Body of pancreas (tissue), 4 donors: ENCODE measurements at regions not wholly inside any gene's neighbourhood (a gene's known extent, or its start where the extent isn't known, plus 50 kb on each side); places are given as distances from the start of the nearest gene placed in this dataset.
A peak's percentile ranks its signal among the peaks of the same experiment; 100 is the strongest.

Source experiments
- ATAC-seq: fragments of 150-250 bp; one replicate; pipeline ENCODE4 v1.9.1; 2016
- DNase-seq, 4 donors: peaks; one replicate each; pipeline ENCODE4 v3.0.0-alpha.2; 2019
- H3K27ac ChIP-seq, 4 donors: fragments of 200-600 bp; sonication (generic); 1 replicate in 3 of 4; 2 replicates in 1 of 4; pipeline versions ENCODE4 v1.5.1 to v1.6.1; 2016 to 2019; ENCODE audit warnings: mild to moderate bottlenecking in 1 of 4, mixed read lengths in 1 of 4, moderate library complexity in 1 of 4
- H3K27me3 ChIP-seq, 2 donors: fragments of 200-600 bp; sonication (generic); one replicate each; pipeline ENCODE4 v1.6.0; 2016; ENCODE audit warnings: mild to moderate bottlenecking in 1 of 2
- H3K36me3 ChIP-seq, 2 donors: fragments of 200-600 bp; sonication (generic); replicated peaks in 1 of 2; 2 replicates each; pipeline ENCODE4 v1.5.1; 2016; ENCODE audit warnings: low read depth in 2 of 2; ENCODE audit not compliant: insufficient read depth in 1 of 2
- H3K4me1 ChIP-seq: fragments of 200-600 bp; sonication (generic); one replicate; pipeline ENCODE4 v1.6.0; 2016
- H3K4me3 ChIP-seq, 2 donors: fragments of 200-600 bp; sonication (generic); 1 replicate in 1 of 2; 2 replicates in 1 of 2; pipeline ENCODE4 v1.5.1; 2016 to 2019
- H3K9me3 ChIP-seq, 3 donors: fragments of 200-600 bp; sonication (generic); 1 replicate in 2 of 3; 2 replicates in 1 of 3; pipeline ENCODE4 v1.5.1; 2016
- POLR2A ChIP-seq, 3 donors: fragments of 450-650 bp; IDR thresholded peaks; one replicate each; pipeline ENCODE4 v1.6.1; 2016; ENCODE audit warnings: antibody characterized with exemption in 3 of 3, mild to moderate bottlenecking in 2 of 3
- WGBS, 2 donors: methylation state at CpG; one replicate each; pipeline ENCODE4 v1.1.5; 2017; 5-methylcytosine and 5-hydroxymethylcytosine counted together
- intact Hi-C: fragments of 100-400 bp; cut with DNase I; formaldehyde crosslinking; loops from one replicate; pipeline ENCODE4 v1.15.1; 2023
- TF ChIP-seq, protein P1 (sequence below), 7 experiments: fragments of 450-650 bp in 4 of 7; fragments of 200-600 bp in 3 of 7; sonication (generic) in 3 of 7; IDR thresholded peaks; one replicate each; pipeline ENCODE4 v1.5.1; 2016 to 2019; ENCODE audit warnings: antibody characterized with exemption in 7 of 7

- TF ChIP-seq, protein P1, sequence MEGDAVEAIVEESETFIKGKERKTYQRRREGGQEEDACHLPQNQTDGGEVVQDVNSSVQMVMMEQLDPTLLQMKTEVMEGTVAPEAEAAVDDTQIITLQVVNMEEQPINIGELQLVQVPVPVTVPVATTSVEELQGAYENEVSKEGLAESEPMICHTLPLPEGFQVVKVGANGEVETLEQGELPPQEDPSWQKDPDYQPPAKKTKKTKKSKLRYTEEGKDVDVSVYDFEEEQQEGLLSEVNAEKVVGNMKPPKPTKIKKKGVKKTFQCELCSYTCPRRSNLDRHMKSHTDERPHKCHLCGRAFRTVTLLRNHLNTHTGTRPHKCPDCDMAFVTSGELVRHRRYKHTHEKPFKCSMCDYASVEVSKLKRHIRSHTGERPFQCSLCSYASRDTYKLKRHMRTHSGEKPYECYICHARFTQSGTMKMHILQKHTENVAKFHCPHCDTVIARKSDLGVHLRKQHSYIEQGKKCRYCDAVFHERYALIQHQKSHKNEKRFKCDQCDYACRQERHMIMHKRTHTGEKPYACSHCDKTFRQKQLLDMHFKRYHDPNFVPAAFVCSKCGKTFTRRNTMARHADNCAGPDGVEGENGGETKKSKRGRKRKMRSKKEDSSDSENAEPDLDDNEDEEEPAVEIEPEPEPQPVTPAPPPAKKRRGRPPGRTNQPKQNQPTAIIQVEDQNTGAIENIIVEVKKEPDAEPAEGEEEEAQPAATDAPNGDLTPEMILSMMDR (IDR thresholded peaks at IDR 0.05) = no peak
- TF ChIP-seq POLR2A (IDR thresholded peaks at IDR 0.05) = no peak
- Histone ChIP-seq H3K36me3 (no peaks in the 10 kb centered on the region), H3K27me3 (no peaks in the 10 kb centered on the region), H3K4me1 (no peaks in the 10 kb centered on the region), H3K9me3 (no peaks in the 10 kb centered on the region), H3K4me3 (no peak overlapping the region), H3K27ac (no peak overlapping the region)
- intact Hi-C loops = no loop called here
- 24 to 29% methylated on average over 4 of the region's 4 CpGs for WGBS, 2 donors
- ATAC-seq = peak; percentile 47
- peak in 1 of 4 donors; percentile 13 for DNase-seq
Observed at GRCh38 chr12:76259660-76260389, 88.4 kb downstream of the BBS10 start.

DNA sequence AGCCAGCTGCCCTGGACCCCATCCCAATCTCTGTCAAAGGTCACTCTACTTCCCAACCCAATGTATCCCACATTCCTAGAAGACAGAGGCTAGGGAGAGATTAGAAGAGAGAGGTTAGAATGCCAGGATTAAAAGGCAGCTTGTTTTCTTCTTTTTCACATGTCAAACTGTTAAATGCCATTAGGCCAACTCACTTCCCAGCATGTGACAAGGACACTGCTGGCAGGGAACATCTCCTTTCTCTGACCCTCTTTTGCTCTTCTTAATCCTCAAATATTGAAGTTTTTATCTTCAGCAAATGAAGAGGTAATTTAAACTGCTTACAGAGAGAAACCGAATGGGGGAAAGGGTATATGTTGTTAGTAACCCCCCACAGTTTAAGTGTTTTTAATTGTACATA lies 89.1 kb downstream of the BBS10 start:
- DNase-seq (no peak), ATAC-seq (no peak)
- no peaks in the 10 kb centered on the region for H3K36me3 ChIP-seq
- H3K9me3 ChIP-seq = no peaks in the 10 kb centered on the region
- H3K4me1 ChIP-seq = no peaks in the 10 kb centered on the region
- no peaks in the 10 kb centered on the region for H3K27me3 ChIP-seq
- no peak overlapping the region for H3K27ac ChIP-seq
- TF ChIP-seq POLR2A (IDR thresholded peaks at IDR 0.05) = no peak
- TF ChIP-seq, protein P1 (IDR thresholded peaks at IDR 0.05) = no peak
- 28 to 42% methylated on average over 1 of the region's 1 CpG for WGBS, 2 donors
- intact Hi-C loops = no loop called here
- no peak overlapping the region for H3K4me3 ChIP-seq

- Histone ChIP-seq H3K27ac (no peak overlapping the region), H3K4me1 (no peaks in the 10 kb centered on the region), H3K36me3 (no peaks in the 10 kb centered on the region), H3K27me3 (no peaks in the 10 kb centered on the region), H3K9me3 (no peaks in the 10 kb centered on the region), H3K4me3 (no peak overlapping the region)
- ATAC-seq = no peak
- 36 to 76% methylated on average over 1 of the region's 1 CpG for WGBS, 2 donors
- intact Hi-C loops = no loop called here
- no peak for TF ChIP-seq POLR2A (IDR thresholded peaks at IDR 0.05)
- TF ChIP-seq, protein P1 (IDR thresholded peaks at IDR 0.05) = no peak
- DNase-seq = no peak
Observed at GRCh38 chr12:76256904-76257303, 91.3 kb downstream of the BBS10 start.

- WGBS, 2 donors = 69 to 71% methylated on average over 2 of the region's 2 CpGs
- H3K27ac ChIP-seq = no peak overlapping the region
- no peak overlapping the region for H3K4me3 ChIP-seq
- TF ChIP-seq, protein P1 (IDR thresholded peaks at IDR 0.05) = no peak
- TF ChIP-seq POLR2A (IDR thresholded peaks at IDR 0.05) = no peak
- H3K4me1 ChIP-seq = no peaks in the 10 kb centered on the region
- DNase-seq (no peak), ATAC-seq (no peak)
- no peaks in the 10 kb centered on the region for H3K27me3 ChIP-seq
- H3K9me3 ChIP-seq = no peaks in the 10 kb centered on the region
- intact Hi-C loops = no loop called here
- no peaks in the 10 kb centered on the region for H3K36me3 ChIP-seq
Observed at GRCh38 chr12:76256321-76256720, 91.9 kb downstream of the BBS10 start.

DNA sequence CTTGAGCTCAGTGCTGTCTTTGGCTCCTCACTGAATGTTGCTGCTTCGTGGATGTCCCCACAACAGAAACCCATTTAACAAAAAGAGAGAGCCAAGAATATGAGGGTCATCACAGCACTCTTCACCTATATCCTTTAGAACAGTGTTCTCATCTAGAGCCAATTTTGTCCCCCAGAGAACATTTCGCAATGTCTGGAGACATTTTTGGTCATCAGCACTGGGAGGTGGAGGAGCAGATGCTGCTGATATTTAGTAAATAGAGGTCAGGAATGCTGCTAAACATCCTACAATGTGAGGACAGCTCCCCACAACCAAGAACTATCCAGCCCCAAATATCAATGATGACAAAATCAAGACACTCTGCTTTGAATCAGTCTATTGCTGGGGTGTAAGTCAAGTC lies 92.5 kb downstream of the BBS10 start:
- no peak overlapping the region for H3K27ac ChIP-seq
- peak in 1 of 4 donors; percentile 16 for DNase-seq
- H3K27me3 ChIP-seq = no peaks in the 10 kb centered on the region
- H3K36me3 ChIP-seq = no peaks in the 10 kb centered on the region
- intact Hi-C loops = no loop called here
- ATAC-seq = peak; percentile 15
- no peaks in the 10 kb centered on the region for H3K9me3 ChIP-seq
- H3K4me1 ChIP-seq = no peaks in the 10 kb centered on the region
- no peak for TF ChIP-seq POLR2A (IDR thresholded peaks at IDR 0.05)
- TF ChIP-seq, protein P1 (IDR thresholded peaks at IDR 0.05) = no peak
- WGBS, 2 donors = 45 to 56% methylated on average over 2 of the region's 2 CpGs
- no peak overlapping the region for H3K4me3 ChIP-seq
